Astrocyte (in vitro differentiated cells and primary cell): ENCODE measurements at regions not wholly inside any gene's neighbourhood (a gene's known extent, or its start where the extent isn't known, plus 50 kb on each side); places are given as distances from the start of the nearest gene placed in this dataset.

Experiments used
- DNase-seq: peaks from one replicate; pipeline ENCODE4 v3.0.0-alpha.2; 2010; ENCODE audit warnings: low read depth
- FAIRE-seq: peaks from 2 replicates; lab custom pipeline; 2011; peaks lifted over from hg19 to GRCh38; lab: Jason Lieb, UNC
- H2AFZ ChIP-seq: 2 replicates; pipeline ENCODE4 v1.6.0; 2012; ENCODE audit warnings: low read depth, low read length, inconsistent platforms
- H3K27ac ChIP-seq: 2 replicates; pipeline ENCODE4 v1.5.1; 2011; ENCODE audit warnings: low read depth, low read length, inconsistent platforms
- H3K27me3 ChIP-seq: 2 replicates; pipeline ENCODE4 v1.6.0; 2011; ENCODE audit warnings: low read length, inconsistent platforms; ENCODE audit not compliant: insufficient read depth
- H3K36me3 ChIP-seq: 2 replicates; pipeline ENCODE4 v1.5.1; 2011; ENCODE audit warnings: low read length, inconsistent platforms; ENCODE audit not compliant: insufficient read depth
- H3K4me1 ChIP-seq: 2 replicates; pipeline ENCODE4 v1.5.1; 2011; ENCODE audit warnings: low read length, inconsistent platforms; ENCODE audit not compliant: insufficient read depth
- H3K4me2 ChIP-seq: 2 replicates; pipeline ENCODE4 v1.6.0; 2012; ENCODE audit warnings: low read length, inconsistent platforms
- H3K4me3 ChIP-seq: 2 replicates; pipeline ENCODE4 v1.5.1; 2011; ENCODE audit warnings: low read depth, mild to moderate bottlenecking, low read length, inconsistent platforms; ENCODE audit not compliant: insufficient read depth
- H3K79me2 ChIP-seq: 2 replicates; pipeline ENCODE4 v1.6.0; 2012; ENCODE audit warnings: mild to moderate bottlenecking, low read length, inconsistent platforms; ENCODE audit not compliant: insufficient read depth
- H3K9ac ChIP-seq: 2 replicates; pipeline ENCODE4 v1.6.0; 2012; ENCODE audit warnings: mild to moderate bottlenecking, low read length, inconsistent platforms
- H3K9me3 ChIP-seq: 2 replicates; pipeline ENCODE4 v1.5.1; 2012; ENCODE audit warnings: low read depth, mild to moderate bottlenecking, low read length, inconsistent platforms; ENCODE audit not compliant: insufficient read depth
- H4K20me1 ChIP-seq: 2 replicates; pipeline ENCODE4 v1.6.0; 2012; ENCODE audit warnings: low read length, inconsistent platforms; ENCODE audit not compliant: insufficient read depth
- H3K27ac Mint-ChIP-seq: one replicate; pipeline ENCODE4 v1.8.0; 2021; ENCODE audit warnings: mild to moderate bottlenecking, mixed read lengths; ENCODE audit not compliant: unreplicated experiment
- H3K27me3 Mint-ChIP-seq: one replicate; pipeline ENCODE4 v1.8.0; 2021; ENCODE audit warnings: low read depth, mixed read lengths; ENCODE audit not compliant: unreplicated experiment
- H3K36me3 Mint-ChIP-seq: one replicate; pipeline ENCODE4 v1.8.0; 2021; ENCODE audit warnings: low read depth, mixed read lengths; ENCODE audit not compliant: unreplicated experiment
- H3K4me1 Mint-ChIP-seq: one replicate; pipeline ENCODE4 v1.8.0; 2021; ENCODE audit warnings: low read depth, mixed read lengths; ENCODE audit not compliant: unreplicated experiment
- H3K4me3 Mint-ChIP-seq: one replicate; pipeline ENCODE4 v1.8.0; 2021; ENCODE audit warnings: mild to moderate bottlenecking, moderate library complexity, mixed read lengths; ENCODE audit not compliant: unreplicated experiment
- H3K9me3 Mint-ChIP-seq: one replicate; pipeline ENCODE4 v1.8.0; 2021; ENCODE audit warnings: mild to moderate bottlenecking, mixed read lengths; ENCODE audit not compliant: unreplicated experiment
- CTCF ChIP-seq: IDR thresholded peaks from 2 replicates; pipeline ENCODE4 v1.5.1; 2011; ENCODE audit warnings: low read depth, mild to moderate bottlenecking, inconsistent platforms, low read length, moderate library complexity; ENCODE audit not compliant: insufficient read depth
- EZH2 ChIP-seq: IDR thresholded peaks from 2 replicates; pipeline ENCODE4 v1.6.1; 2012; ENCODE audit warnings: mild to moderate bottlenecking, low read length, inconsistent platforms; ENCODE audit not compliant: insufficient read depth

- TF ChIP-seq EZH2, result no peak
- no peak for TF ChIP-seq CTCF
- no peaks in the 10 kb centered on the region for H3K27me3 Mint-ChIP-seq
- FAIRE-seq, result no peak
Observed at GRCh38 chr14:41201696-41202095, 405.0 kb upstream of the LRFN5 start.

GRCh38 chr14:41187868-41188267 is 418.8 kb upstream of the LRFN5 start:
- Mint-ChIP-seq H3K36me3 (no peaks in the 10 kb centered on the region), H3K4me1 (no peaks in the 10 kb centered on the region), H3K27ac (no peak overlapping the region), H3K9me3 (no peaks in the 10 kb centered on the region), H3K4me3 (no peak overlapping the region), H3K27me3 (no peaks in the 10 kb centered on the region)
- Histone ChIP-seq H3K27me3 (no peaks in the 10 kb centered on the region), H3K9ac (no peak overlapping the region), H3K9me3 (peaks cover 17% of the 10 kb centered on the region), H4K20me1 (no peaks in the 10 kb centered on the region), H3K4me3 (no peak overlapping the region), H3K4me1 (no peaks in the 10 kb centered on the region), H2AFZ (no peak overlapping the region), H3K4me2 (no peak overlapping the region), H3K27ac (no peak overlapping the region), H3K79me2 (no peaks in the 10 kb centered on the region), H3K36me3 (no peaks in the 10 kb centered on the region)
- TF ChIP-seq EZH2 (no peak), CTCF (no peak)
- DNase-seq (no peak), FAIRE-seq (no peak)

More at GRCh38 chr14:41201696-41202095, 405.0 kb upstream of the LRFN5 start:
- H3K4me3 ChIP-seq, result no peak overlapping the region
- no peak overlapping the region for H2AFZ ChIP-seq
- peaks cover 1% of the 10 kb centered on the region for H3K4me1 Mint-ChIP-seq
- no peaks in the 10 kb centered on the region for H4K20me1 ChIP-seq
- no peak overlapping the region for H3K27ac ChIP-seq
- no peaks in the 10 kb centered on the region for H3K27me3 ChIP-seq
- H3K9me3 ChIP-seq, result no peaks in the 10 kb centered on the region
- H3K4me1 ChIP-seq, result no peaks in the 10 kb centered on the region
- no peaks in the 10 kb centered on the region for H3K36me3 ChIP-seq
- H3K79me2 ChIP-seq, result no peaks in the 10 kb centered on the region
- H3K4me3 Mint-ChIP-seq, result no peak overlapping the region
- no peak for DNase-seq
- H3K9ac ChIP-seq, result no peak overlapping the region
- H3K27ac Mint-ChIP-seq, result no peak overlapping the region
- H3K9me3 Mint-ChIP-seq, result no peaks in the 10 kb centered on the region
- H3K4me2 ChIP-seq, result no peak overlapping the region
- no peaks in the 10 kb centered on the region for H3K36me3 Mint-ChIP-seq

- Histone ChIP-seq H3K27me3 (no peaks in the 10 kb centered on the region), H3K27ac (no peak overlapping the region), H3K4me2 (no peak overlapping the region), H3K4me1 (no peaks in the 10 kb centered on the region), H3K36me3 (no peaks in the 10 kb centered on the region), H3K4me3 (no peak overlapping the region), H3K9ac (no peak overlapping the region), H3K79me2 (no peaks in the 10 kb centered on the region), H4K20me1 (no peaks in the 10 kb centered on the region), H2AFZ (no peak overlapping the region), H3K9me3 (no peaks in the 10 kb centered on the region)
- no peak for DNase-seq
- TF ChIP-seq CTCF (no peak), EZH2 (no peak)
- no peak for FAIRE-seq
- Mint-ChIP-seq H3K27me3 (no peaks in the 10 kb centered on the region), H3K36me3 (no peaks in the 10 kb centered on the region), H3K27ac (no peak overlapping the region), H3K9me3 (no peaks in the 10 kb centered on the region), H3K4me3 (no peak overlapping the region), H3K4me1 (no peaks in the 10 kb centered on the region)
Observed at GRCh38 chr14:41171045-41171444, 435.6 kb upstream of the LRFN5 start.
